NCI-H1417 treated with DMSO at 0.1 percent for 48 hours (cell line): ENCODE measurements at regions not wholly inside any gene's neighbourhood (a gene's known extent, or its start where the extent isn't known, plus 50 kb on each side); places are given as distances from the start of the nearest gene placed in this dataset.

Experiments
- DNase-seq: peaks from one replicate; lab custom pipeline; 2025; lab: John Stamatoyannopoulos, UW

GRCh38 chr1:238546118-238546517 lies 655.4 kb upstream of the ZP4 start:
- no peak for DNase-seq

DNA sequence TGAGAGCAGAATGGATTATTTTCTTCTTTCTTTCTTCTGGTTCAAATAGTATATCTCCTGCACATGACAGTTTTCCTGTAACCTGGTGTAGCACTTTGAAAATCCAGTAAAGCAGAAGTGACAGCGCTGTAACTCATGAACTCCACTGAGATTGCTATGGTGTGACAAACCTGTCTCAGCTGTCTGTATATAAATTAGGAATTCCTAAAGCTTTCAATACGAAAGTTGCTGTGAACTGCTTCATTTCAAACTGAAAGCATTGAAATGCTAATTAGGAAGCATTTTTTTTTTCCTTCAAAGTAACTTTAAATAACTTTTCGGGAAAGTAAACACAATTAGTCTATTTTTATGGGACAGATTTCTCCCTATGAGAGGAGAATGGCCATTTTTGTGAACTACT lies 646.9 kb upstream of the ZP4 start:
- DNase-seq, result no peak

DNA sequence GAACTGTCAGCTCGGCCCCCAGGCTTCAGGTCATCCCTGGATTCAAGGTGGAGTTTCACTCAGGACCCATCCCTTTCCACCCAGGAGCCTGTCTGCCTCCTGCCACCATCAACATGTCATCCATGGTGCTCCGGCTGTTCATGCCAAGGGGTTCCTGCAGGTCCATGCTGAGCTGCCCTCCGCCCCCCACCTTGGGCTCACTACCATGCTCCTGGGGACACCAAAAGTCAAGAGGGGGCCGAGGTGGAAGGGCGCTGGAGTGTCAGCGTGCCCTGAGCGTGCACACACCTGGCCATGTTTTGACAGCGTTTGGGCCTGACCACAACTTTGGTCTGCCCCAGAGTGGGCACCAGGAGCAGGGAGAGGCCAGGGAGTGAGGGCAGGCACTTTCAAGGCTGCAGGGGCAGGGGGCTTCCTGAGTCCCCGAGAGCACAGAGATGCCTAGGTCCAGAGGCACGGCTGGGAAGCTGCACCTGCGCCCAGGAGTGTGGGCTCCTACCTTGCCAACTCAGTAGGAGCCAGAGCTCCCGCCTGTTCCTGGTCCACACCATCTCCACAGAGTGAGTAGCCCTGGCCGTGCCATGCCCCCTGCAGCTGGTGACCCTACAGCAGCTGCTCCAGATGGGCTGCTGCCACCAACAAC lies 639.6 kb upstream of the ZP4 start:
- no peak for DNase-seq

DNA sequence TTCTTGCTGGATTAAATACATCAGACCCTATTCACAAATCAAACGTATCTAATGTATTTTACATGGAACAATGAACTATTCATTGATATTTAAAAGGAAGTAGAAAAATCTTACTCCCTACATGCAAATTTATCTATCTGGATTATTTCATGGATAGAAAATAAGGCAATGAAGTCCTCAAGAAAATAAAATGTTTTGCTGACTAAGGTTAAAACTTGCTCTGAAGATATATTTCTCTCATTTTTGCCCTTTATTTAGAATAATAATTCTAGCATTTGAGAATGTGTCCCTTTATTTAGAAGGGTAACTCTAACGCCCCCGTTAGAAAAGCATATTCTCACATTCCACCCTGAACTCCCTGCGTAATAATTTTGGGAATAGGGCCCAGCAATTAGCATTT lies 627.0 kb upstream of the ZP4 start:
- no peak for DNase-seq

DNA sequence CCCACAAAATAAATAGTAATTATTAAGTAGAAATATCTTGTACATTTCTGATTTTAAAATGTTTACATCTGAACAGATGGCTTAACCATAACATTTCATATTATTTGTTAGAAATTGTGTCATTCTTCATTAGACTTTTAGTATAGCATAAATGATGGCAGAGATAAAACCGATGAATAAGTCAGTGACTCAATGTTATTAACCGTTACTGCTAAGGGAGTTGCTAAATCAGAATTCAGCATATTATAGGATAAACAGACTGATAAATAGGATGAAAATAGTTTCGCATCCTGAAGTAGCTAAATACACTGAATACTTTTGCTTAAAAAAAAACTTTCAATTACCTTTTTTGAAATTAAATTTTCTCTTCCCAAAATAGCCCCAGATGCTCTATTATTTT lies 610.6 kb upstream of the ZP4 start:
- DNase-seq, result no peak

DNA sequence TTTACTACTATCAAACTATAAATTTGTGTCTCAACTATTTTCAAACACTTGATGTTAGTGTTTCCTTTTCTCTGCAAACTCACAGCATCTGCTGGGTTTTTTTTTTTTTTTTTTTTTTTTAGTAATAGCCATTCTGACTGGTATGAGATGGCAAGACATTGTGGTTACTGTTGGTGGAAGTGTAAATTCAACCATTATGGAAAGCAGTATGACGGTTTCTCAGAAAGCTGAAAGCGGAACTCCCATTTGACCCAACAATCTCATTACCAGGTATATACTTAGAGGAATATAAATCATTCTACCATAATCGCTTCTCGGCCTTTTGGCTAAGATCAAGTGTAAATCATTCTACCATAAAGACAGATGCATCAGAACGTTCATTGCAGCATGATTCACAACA lies 608.3 kb upstream of the ZP4 start:
- no peak for DNase-seq

DNA sequence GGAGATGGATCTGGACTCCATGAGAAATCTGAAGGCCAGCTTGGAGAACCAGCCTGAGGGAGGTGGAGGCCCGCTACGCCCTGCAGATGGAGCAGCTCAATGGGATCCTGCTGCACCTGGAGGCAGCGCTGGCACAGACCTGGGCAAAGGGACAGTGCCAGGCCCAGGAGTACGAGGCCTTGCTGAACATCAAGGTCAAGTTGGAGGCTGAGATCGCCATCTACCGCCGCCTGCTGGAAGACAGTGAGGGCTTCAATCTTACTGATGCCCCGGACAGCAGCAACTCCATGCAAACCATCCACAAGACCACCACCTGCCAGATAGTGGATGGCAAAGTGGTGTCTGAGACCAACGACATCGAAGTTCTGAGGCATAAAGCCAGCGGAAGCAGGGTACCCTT lies 601.5 kb upstream of the ZP4 start:
- DNase-seq, result no peak

DNA sequence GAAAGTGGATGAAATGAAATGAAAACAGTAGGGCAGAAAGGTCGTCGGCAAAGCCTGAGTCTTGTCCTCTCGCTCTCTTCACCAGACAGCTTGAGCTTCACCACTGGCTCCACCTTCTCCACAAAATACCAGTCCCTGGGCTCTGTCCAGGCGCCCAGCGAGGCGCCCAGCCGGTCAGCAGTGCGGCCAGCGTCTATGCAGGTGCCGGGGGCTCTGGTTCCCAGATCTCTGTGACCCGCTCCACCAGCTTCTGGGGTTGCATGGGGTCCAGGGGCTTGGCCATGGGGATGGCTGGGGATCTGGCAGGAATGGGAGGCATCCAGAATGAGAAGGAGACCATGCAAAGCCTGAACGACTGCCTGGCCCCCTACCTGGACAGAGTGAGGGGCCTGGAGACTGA lies 600.5 kb upstream of the ZP4 start:
- DNase-seq, result no peak

DNA sequence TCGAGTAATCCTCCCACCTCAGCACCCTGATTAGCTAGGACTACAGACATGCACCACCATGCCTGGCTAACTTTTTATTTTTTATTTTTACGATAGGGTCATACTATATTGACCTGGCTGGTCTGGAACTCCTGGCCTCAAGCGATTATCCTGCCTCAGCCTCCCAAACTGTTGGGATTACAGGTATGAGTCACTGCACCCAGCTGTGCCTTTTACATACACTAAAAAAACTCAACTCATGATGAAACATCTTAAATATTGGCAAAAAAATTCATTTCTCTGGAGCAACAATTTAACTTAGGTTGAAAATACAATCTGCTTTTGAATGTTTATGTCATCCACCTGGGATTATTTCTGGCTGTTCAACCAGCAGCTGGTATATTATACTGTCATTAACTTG lies 598.3 kb upstream of the ZP4 start:
- no peak for DNase-seq

DNA sequence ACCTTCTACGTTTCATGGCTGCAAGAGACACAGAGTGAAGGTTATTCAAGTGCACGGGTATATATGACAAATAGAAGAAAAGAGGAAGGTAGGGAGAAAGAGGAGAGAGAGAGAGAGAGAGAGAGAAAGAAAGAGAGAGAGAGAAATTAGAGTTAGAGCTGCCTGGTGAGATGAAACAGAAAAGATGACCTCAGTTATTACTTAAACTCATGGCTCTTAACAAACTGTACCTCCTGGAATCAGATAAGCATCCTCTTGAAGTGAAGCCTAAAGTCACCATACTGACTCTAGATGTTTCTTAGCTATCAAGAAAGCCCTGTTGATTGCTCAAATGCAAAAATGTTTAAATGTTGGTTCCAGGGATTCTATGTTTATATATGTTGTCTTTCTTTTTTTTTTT lies 597.7 kb upstream of the ZP4 start:
- no peak for DNase-seq

DNA sequence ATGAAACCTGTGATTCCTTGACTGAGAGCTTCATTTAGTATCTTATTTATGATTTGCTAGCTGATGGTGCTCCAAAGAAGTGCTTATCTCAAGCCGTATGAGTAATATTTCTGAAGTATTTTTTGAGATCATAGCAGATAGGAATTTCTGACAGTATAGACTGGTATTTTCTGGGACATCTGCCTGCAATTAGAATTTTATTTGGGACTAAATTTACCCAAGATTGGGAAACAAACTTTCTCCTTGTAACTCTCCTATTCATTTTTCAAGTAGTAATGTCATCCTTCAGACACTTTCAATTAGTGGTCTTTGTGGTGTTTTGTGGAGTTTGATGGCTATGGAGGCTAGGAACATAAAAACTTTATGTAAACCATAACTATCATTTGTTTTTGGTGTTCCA lies 597.2 kb upstream of the ZP4 start:
- DNase-seq, result no peak

DNA sequence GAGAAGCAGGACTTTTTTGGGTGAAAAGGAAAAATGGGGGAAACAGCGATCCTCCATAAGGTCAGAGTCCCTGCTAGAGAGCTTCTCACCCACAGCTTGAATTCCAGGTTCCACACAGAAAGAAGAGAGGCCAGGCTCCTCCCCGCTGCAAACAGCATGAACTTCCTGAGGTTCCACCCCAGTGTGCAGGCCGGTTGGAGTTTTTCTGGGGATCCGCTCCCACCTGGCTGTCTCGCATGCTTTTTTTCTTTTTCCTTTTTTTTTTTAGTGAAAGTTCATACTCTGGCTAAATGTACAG lies 595.1 kb upstream of the ZP4 start:
- no peak for DNase-seq

DNA sequence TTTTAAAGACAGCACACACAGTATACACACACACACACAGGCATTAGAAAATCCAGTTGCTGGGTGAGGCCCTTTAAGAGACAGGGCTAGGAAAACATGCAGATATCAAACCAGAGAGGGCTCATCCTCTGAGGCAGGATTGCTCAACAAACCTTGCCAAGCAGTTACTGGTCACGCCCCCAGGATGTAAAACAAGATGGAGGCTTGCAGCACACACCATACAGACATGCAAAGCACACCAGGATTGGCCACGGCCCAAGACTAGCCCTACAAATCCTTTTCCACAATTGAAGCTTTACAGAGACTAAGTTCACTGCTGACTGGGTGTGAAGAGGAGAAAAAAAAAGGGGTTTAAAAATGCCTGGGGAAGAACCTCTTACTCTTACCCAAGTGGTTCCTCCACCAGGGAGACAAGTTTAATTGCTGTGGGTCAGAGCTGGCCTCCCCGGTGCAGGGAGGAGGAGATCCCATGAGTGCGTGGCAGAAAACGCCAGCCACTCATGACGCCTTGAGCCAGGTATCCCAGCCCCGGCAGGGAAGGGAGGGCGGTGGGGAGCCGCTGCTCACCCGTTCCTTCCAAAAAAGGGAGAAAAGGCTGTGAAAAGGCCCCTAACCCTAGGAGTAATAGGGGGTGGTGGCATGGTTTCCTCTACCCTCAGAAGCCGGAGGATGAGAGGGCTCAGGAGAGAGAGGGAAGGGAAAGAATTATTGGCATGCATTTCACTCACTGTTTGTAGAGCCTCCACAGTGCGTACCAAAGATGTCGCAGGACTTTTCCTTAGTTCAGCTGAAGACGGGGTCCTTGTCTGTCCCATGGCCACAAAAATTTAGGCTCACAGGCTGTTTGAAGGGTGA lies 594.6 kb upstream of the ZP4 start:
- no peak for DNase-seq

DNA sequence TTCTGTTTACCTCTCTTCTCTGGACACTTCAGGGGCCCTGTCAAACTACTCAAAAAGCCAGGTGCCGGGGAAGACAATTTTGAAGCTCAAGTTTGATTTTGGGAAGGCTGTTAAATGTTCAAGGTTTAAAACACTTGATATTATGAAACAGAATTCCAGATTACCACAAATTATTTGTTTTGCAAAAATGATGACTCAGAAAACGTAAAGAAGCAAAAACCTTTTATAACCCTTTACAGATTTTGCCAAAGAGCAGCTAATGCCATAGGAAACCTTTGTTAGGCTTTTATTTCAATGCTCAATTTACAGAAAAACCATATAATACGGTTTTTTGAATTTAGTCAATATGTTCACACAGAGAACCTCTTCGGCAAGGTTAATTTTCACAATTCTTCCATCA lies 593.4 kb upstream of the ZP4 start:
- DNase-seq, result no peak

- DNase-seq, result no peak
Measured at GRCh38 chr1:238476841-238477240, 586.1 kb upstream of the ZP4 start.

DNA sequence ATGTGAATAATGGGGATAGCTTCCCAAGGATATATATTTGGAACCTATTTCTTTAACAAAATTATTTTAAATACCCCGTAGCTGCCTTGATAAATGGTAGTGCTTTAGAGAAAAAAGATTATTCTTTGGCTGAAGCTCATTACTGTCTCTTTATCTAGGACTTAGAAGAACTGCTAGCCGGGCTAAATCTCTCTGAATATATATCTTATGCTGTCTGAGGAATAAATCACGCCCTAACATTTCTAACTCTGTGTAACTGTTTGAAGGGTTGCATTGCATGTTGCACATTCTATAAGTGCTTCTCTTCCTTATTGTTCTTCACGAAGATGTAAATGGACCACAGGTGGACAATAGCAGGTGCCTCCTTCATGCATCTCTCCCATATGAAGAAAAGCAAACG lies 585.0 kb upstream of the ZP4 start:
- DNase-seq, result no peak

DNA sequence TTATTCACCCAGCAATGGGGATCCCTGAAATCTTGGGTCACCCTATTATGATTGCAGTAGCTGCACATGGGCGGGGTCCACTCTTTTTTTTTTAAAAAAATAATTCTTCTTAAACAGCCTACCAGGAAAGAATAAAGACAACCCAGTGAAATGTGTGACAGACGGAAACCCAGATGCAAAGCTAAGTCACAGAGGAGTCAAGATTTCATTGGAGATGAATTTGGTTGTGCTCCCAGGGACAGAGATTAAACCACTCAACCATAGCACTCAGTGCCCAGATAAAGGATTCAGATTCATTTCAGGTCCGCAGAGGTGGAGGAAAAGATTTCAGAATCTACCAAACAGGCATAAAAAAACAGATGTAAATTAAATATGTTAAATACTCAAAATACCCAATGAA lies 583.5 kb upstream of the ZP4 start:
- DNase-seq, result no peak

- DNase-seq, result no peak
Measured at GRCh38 chr1:238469146-238469631, 578.5 kb upstream of the ZP4 start.

DNA sequence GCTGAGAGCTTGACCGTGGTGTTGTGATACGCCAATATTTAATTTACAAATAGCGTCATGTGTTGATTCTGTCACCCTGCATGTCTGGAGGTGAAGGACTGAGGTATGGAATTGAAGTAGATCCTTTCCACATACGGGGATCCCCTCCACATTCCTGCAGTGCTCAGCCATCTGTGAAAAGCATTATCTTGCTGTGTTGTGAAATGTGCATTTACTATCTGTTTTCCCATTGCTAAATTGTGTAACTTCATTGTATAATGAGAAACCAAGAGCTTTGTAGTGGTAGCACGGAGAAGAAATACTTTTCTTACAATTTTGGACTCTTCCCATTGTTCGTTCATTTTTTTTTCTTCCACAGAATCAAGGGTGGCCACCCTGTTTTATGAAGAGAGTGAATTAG lies 577.3 kb upstream of the ZP4 start:
- DNase-seq, result no peak

GRCh38 chr1:238466459-238466858 lies 575.7 kb upstream of the ZP4 start:
- no peak for DNase-seq

GRCh38 chr1:238465449-238465848 lies 574.7 kb upstream of the ZP4 start:
- DNase-seq, result no peak

- DNase-seq, result no peak
Measured at GRCh38 chr1:238458899-238459298, 568.2 kb upstream of the ZP4 start.

DNA sequence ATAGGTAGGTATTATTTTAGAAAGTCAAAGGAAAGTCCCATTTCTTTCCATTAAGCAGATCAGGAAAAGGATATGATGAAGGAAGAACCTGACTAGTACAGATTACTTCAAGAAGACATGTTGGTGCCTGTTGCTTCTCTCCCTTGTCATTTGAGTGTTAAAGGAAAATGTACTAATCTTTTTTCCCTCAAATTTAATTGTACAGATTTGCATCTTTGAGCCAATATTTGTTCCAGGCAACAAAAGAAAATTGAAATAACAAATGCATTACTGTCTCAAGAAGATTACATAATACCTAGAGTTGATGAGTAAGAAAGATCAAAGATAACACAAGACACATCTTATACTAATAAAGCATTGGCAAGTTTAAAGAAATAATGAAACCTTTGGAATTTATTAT lies 566.9 kb upstream of the ZP4 start:
- DNase-seq, result no peak

- DNase-seq, result no peak
Measured at GRCh38 chr1:238451781-238452310, 561.1 kb upstream of the ZP4 start.
